Hepatocyte (in vitro differentiated cells): ENCODE measurements at regions not wholly inside any gene's neighbourhood (a gene's known extent, or its start where the extent isn't known, plus 50 kb on each side); places are given as distances from the start of the nearest gene placed in this dataset.
"Not testable (repeated sequence)": the region's sequence is repeated elsewhere in the genome, so short reads cannot be mapped to it uniquely, and the experiment has no call there.

ENCODE experiments used
- CTCF ChIP-seq: fragments of 200-600 bp; sonication (generic); IDR thresholded peaks from 2 replicates; pipeline ENCODE4 v1.5.1; 2016; ENCODE audit warnings: antibody characterized with exemption, mild to moderate bottlenecking; ENCODE audit not compliant: poor library complexity
- EZH2 ChIP-seq: fragments of 200-600 bp; sonication (generic); IDR thresholded peaks from 2 replicates; pipeline ENCODE4 v1.6.1; 2016; ENCODE audit warnings: antibody characterized with exemption, mild to moderate bottlenecking, borderline replicate concordance
- EZH2phosphoT487 ChIP-seq: fragments of 200-600 bp; sonication (generic); IDR thresholded peaks from one replicate; pipeline ENCODE4 v1.6.1; 2018; ENCODE audit warnings: antibody characterized with exemption, mild to moderate bottlenecking, low read depth, moderate library complexity; ENCODE audit not compliant: unreplicated experiment, severe bottlenecking

DNA sequence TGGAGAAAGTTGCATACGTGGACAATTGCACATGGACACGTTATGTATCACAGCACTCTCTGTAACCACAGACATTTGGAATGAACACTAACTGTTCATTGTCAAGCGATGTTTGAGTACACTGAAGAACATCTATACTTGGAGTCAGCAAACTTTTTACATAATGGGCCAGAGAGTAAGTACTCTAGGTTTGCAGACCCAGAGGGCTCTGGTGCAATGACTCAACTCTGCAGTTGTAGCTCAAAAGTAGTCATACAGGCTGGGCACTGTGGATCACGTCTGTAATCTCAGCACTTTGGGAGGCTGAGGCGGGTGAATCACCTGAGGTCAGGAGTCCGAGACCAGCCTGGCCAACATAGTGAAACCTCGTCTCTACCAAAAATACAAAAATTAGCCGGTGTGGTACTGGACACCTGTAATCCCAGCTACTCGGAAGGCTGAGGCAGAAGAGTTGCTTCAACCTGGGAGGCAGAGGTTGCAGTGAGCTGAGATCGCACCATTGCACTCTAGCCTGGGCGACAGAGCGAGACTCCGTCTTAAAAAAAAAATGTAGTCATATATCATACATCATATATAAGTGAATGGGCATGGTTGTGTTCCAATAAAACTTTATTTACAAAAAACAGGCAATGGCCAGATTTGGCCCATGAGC, 67.4 kb upstream of the NCOA3 start:
- TF ChIP-seq EZH2phosphoT487, CTCF, EZH2: not testable (repeated sequence)
